ENCODE measurements at regions not wholly inside any gene's neighbourhood (a gene's known extent, or its start where the extent isn't known, plus 50 kb on each side); places are given as distances from the start of the nearest gene placed in this dataset.

DNA sequence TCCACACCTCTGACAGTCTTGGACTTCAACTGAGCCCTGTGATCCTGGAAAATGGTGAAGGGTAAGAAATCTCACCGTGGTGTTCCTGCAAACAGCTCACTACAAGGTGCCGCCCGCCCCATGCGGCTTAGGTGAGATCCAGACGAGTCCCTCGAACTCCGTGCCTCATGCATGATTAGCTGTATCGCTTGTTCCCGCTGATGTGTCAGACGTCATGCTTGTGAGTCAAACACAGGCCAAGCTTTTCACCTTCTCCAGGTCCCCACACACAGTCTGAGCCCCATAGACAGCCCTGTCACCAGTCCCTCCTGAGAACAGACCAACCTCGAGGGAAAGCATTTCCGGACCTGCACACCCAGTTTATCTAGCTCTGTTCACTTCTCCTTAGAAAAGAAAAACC is 740.5 kb downstream of the GALR1 start:
- DNase-seq (ENCODE audit: low read depth), result no peak

DNA sequence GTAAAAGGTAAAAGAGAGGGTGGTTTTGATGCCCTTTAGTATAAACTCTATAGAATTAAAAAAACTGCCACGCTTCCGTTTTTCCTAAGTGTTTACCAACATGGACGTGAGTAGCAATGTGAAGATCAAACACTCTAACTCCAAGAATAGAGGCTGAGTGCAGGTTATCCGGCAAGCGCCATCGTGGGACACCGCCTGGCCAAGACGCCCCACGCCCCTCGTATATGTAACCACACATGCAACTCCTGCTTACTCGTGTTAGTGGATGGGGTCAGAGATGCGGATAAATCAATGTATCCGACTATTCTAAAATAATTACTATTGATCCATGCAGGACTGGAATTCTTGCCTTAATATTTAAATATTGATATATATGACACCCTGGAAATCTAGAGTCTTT is 741.3 kb downstream of the GALR1 start:
- DNase-seq (ENCODE audit: low read depth), result no peak

DNA sequence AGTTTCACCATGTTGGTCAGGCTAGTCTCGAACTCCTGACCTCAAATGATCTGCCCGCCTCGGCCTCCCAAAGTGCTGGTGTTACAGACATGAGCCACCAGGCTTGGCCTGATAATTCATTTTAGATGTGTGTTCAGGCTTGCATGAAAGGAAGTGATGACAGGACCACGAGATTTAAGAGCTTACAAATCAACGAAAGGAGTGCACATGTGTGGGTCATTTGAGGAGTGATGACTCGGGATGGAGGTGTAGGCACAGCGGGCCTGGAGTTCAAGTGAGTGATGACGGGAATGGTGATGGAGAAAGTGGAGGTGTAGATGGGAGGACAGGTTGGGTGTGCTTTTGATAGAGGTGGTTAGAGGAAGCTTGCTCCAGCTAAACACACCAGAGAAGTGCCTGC is 742.4 kb downstream of the GALR1 start:
- no peak for DNase-seq (ENCODE audit: low read depth)

DNA sequence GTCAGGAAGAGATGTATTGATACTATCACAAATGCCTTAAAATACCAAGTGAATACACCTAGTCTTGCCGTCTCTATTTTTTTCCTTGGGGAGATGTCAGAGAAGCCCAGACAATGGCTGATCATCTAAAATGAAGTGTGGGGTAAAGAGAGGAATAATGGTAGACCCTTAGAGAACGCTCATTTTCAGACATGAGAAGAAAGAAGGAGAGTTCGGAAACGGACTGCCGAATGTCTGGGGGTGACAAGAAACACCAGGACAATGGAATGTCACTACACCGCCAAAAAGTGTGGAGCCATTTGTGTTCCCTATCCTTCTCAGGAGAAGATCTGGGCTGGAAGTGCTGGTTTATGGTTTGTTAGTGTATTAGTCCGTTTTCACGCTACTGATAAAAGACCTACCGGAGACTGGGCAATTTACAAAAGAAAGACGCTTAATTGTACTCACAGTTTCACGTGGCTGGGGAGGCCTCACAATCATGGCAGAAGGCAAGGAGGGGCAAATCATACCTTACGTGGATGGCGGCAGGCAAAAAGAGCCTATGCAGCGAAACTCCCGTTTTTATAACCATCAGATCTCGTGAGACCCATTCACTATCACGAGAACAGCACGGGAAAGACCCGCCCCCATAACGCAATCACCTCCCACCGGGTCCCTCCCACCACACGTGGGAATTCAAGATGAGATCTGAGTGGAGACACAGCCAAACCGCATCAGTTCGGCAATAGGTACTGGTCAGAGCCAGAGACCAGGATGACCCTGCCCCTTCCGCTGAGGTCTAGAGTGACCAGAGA is 743.7 kb downstream of the GALR1 start:
- no peak for DNase-seq (ENCODE audit: low read depth)

GRCh38 chr18:77995593-77995992 is 745.9 kb downstream of the GALR1 start:
- DNase-seq (ENCODE audit: low read depth), result no peak

GRCh38 chr18:77996737-77997136 is 747.1 kb downstream of the GALR1 start:
- no peak for DNase-seq (ENCODE audit: low read depth)

DNA sequence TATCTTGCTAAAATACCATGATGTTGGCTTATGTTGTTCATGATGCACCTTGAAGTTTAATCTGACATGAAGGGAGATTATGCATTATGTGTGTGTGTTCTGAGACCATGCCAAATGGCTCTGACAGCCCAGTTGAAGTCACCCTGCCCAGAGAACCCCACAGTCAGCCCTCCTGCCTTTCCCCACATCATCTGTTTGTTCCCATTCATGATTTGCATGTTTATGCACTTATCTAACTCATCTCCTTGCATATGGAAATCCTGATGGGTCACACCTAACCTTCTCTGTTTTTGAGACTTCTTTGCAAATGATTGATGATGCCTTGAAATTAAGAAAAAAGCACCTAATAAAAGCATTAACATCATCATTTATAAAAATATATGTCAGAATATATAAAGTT is 752.2 kb downstream of the GALR1 start:
- no peak for DNase-seq (ENCODE audit: low read depth)

- DNase-seq (ENCODE audit: low read depth), result no peak
Observed at GRCh38 chr18:78006006-78006773, 756.5 kb downstream of the GALR1 start.

GRCh38 chr18:78006774-78007260 is 757.2 kb downstream of the GALR1 start:
- DNase-seq (ENCODE audit: low read depth), result no peak

GRCh38 chr18:78010363-78010762 is 760.7 kb downstream of the GALR1 start:
- DNase-seq (ENCODE audit: low read depth), result no peak

DNA sequence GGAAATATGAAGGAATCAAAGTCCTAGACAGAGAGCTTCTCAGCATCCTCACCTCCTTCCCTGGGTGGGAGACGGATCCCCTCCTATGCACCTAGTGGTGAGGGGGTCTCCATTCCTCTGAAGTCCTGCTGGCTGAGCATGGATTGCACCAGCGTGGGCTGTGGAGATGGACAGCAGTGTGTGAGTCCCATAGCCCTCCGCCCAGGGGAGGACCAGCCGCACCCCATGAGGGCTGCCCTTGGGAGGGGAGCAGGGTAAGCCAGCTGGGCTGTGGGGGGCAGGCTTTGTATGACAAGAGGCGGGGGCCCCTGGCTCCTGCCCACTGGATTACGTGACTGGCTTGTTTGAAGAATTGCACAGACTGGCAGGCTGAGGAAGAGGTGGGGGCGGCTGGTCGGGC is 768.2 kb downstream of the GALR1 start:
- no peak for DNase-seq (ENCODE audit: low read depth)

- no peak for DNase-seq (ENCODE audit: low read depth)
Observed at GRCh38 chr18:78021196-78021595, 771.5 kb downstream of the GALR1 start.

- DNase-seq (ENCODE audit: low read depth), result no peak
Observed at GRCh38 chr18:78031589-78031988, 781.9 kb downstream of the GALR1 start.

DNA sequence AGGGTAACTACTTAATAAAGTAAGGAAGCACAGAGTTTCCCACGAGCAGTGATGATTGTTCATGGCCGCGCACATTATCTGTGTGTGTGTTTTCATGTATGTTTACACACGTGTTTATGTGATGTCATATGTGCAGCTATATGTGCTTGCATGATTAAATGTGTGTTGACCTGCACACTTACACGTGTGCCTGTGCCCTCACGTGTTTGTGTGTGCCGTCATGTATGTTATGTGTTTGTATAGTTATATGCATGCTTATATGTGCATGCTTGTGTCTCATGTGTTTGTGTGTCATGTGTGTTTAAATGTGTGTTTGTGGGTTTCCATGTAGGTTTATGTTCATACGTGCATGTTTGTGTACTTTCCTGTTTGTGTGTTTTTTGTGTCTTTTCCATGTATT is 782.3 kb downstream of the GALR1 start:
- DNase-seq (ENCODE audit: low read depth), result no peak

- DNase-seq (ENCODE audit: low read depth), result no peak
Observed at GRCh38 chr18:78032574-78032973, 782.9 kb downstream of the GALR1 start.

DNA sequence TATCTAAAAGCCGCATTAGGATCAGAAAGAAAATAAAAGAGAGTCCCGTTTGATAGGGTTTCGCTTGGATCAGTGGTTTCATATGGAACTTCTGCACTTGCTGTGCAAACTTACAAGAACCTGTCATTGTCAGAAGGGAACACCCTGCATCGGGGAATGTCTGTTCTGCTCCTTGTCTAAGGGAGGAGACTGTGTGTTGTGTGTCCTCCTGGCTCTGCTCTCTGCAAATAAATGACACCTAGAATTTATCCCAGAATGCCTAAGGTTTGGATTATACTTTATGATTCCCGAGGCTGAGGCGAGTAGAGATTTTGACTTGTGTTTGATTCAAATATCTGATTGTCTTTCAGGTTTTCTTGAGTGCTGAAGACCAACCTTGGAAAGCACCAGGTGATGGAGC is 785.1 kb downstream of the GALR1 start:
- no peak for DNase-seq (ENCODE audit: low read depth)

DNA sequence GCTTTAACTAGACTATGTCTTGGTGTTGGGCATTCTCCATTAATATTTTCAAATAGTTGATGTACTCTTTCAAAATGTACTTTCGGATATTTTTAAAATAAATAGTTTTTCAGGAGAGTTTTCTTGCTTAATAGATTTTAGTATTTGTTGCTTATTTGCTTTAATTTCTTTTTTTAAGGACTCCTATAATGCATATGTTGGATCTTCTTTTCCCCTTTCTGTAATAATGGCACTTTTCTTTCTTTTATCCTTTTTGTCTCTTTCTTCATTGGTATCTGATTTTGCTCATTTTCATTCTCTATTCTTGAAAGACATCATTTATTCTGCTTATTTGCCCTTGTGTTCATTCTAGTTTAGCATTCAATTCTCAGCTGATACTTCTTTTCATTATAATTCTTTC is 791.6 kb downstream of the GALR1 start:
- no peak for DNase-seq (ENCODE audit: low read depth)

- no peak for DNase-seq (ENCODE audit: low read depth)
Observed at GRCh38 chr18:78046631-78047030, 797.0 kb downstream of the GALR1 start.

GRCh38 chr18:78049281-78049680 is 799.6 kb downstream of the GALR1 start:
- DNase-seq (ENCODE audit: low read depth), result no peak

- DNase-seq (ENCODE audit: low read depth), result no peak
Observed at GRCh38 chr18:78054801-78055200, 805.2 kb downstream of the GALR1 start.

DNA sequence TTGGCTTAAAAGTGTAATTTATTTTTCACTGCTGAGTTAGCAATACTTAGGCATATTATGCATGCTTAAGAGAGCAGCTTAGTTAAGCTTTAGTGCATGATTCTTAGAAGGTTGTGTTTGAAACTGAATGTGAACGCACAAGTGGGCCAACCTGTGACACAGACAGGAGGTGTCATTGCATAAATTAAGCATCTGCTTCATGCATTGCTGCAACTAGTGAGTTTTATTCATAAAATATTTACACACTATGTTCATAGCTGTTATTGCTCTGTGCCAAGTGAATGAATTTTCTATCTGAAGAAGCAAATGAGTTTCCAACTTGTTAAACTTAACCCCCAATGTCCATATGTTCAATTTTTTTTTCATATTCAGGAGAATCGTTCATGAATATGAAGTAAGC is 806.4 kb downstream of the GALR1 start:
- DNase-seq (ENCODE audit: low read depth), result no peak

GRCh38 chr18:78069784-78070664 is 820.4 kb downstream of the GALR1 start:
- no peak for DNase-seq (ENCODE audit: low read depth)
